ENCODE measurements at regions not wholly inside any gene's neighbourhood (a gene's known extent, or its start where the extent isn't known, plus 50 kb on each side); places are given as distances from the start of the nearest gene placed in this dataset.

DNA sequence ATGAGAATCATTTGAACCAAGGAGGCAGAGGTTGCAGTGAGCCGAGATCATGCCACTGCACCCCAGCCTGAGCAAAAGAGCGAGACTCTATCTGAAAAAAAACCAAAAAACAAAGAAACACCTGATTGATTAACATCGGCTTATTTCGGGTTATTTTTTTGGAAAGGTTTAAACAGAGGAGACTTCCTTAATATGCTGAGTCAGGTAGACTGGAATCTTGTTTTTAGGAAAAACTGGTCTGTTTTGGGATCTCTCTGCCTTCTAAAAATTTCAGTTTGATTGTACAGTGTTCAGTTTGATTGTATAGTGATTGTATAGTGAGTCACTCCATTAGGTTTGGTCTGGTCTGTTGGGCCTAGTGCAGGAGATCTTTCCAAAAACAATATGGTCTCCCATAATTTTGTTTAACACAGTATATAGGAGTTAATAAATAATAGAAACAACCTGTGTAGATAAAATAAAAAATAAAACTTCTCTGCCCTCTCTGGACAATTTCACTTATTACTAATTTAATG is 196.3 kb upstream of the CHRM3 start:
- no peak overlapping the region for H3K27ac ChIP-seq
- TF ChIP-seq, protein P1, sequence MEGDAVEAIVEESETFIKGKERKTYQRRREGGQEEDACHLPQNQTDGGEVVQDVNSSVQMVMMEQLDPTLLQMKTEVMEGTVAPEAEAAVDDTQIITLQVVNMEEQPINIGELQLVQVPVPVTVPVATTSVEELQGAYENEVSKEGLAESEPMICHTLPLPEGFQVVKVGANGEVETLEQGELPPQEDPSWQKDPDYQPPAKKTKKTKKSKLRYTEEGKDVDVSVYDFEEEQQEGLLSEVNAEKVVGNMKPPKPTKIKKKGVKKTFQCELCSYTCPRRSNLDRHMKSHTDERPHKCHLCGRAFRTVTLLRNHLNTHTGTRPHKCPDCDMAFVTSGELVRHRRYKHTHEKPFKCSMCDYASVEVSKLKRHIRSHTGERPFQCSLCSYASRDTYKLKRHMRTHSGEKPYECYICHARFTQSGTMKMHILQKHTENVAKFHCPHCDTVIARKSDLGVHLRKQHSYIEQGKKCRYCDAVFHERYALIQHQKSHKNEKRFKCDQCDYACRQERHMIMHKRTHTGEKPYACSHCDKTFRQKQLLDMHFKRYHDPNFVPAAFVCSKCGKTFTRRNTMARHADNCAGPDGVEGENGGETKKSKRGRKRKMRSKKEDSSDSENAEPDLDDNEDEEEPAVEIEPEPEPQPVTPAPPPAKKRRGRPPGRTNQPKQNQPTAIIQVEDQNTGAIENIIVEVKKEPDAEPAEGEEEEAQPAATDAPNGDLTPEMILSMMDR (IDR thresholded peaks at IDR 0.05) = no peak
- no peak for TF ChIP-seq ZFX (IDR thresholded peaks at IDR 0.05; ENCODE audit: borderline replicate concordance)

DNA sequence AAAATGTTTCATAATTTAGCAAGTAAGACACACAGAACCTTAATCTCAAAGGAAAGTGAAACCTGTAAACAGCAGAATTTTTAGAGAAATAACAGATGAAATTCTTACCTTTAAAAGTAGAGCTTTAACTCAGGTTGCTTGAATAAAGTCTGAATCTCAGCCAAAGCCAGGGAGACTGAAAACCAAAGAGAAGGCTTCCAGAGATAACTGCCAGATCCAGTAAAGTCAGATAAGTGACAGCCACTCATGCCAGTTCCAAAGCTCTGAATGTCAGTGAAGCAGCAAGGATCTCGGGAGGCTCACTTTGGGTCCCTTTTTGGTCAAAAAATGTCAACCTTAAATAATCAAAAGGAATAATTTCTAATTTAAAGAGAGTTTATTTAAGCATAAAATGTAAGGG is 199.9 kb upstream of the CHRM3 start:
- no peak for TF ChIP-seq ZFX (IDR thresholded peaks at IDR 0.05; ENCODE audit: borderline replicate concordance)
- TF ChIP-seq, protein P1 (IDR thresholded peaks at IDR 0.05) = no peak
- H3K27ac ChIP-seq = no peak overlapping the region

DNA sequence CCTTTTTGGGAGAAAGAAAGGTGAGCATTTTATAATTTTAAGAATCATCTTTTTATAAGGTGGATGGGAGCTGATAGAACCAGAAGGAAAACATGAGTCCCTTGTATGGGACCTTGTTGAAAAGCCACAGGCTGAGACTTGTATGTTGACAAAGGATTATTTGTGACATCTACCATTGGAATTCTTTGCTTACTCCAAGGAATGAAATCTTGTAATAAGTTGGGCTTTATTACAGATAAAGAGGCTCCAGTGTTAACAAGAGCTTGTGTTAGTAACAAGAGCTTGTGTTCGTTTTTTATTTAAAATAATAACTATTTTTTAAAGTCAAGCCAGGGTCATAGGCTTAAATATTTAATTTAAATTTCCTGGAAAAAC is 201.1 kb upstream of the CHRM3 start:
- TF ChIP-seq, protein P1 (IDR thresholded peaks at IDR 0.05) = no peak
- TF ChIP-seq ZFX (IDR thresholded peaks at IDR 0.05; ENCODE audit: borderline replicate concordance) = no peak
- no peak overlapping the region for H3K27ac ChIP-seq

DNA sequence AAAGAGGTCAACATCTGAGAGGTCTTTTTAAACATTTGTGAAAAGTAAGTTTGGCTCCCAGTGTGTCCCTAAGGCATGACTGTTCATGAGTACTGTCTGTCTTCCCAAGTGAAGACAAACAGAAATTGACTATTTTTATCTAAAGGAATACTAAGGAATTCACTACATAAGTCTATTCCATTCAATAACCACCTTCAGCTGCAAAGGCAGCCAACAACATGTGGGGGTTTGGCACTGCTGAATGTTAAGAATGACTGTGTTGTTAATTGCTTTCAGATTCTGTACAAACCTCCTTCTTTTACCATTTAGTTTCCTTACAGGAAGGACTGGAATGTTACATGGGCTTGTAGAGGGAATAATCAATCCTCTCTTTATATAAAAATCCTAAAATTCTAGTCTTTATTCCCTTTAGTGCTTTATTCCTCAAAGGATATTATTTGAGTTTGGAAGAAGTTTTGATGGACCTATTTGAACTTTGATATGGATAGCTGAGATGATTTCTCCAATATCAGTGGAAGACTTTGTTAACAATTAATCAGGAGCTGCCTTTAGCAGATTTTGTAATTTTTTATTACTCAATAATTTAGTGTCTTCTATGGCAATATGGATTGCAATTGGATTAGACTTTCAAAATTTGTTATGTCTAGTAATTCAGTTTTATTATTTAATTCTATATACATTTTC is 201.7 kb upstream of the CHRM3 start:
- H3K27ac ChIP-seq = no peak overlapping the region
- no peak for TF ChIP-seq ZFX (IDR thresholded peaks at IDR 0.05; ENCODE audit: borderline replicate concordance)
- TF ChIP-seq, protein P1 (IDR thresholded peaks at IDR 0.05) = no peak

DNA sequence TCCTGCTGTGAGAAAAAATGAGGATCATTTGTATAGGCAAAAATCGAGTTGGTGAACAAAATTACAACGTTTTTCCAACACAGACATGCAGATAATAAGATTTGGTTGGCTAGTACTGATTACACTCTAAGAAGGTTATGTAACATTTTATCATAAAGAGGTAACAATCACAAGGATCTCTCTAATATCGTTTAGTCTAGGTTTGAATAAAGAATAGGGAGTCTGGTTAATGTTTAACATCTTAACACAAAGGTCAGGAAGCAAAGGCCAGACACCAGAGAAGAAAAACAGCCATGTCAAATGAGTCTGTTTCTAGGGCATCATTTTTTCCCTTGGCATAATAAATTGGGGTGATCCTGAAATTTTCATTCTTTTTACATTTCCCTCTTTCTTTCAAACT is 207.4 kb upstream of the CHRM3 start:
- TF ChIP-seq, protein P1 (IDR thresholded peaks at IDR 0.05) = no peak
- TF ChIP-seq ZFX (IDR thresholded peaks at IDR 0.05; ENCODE audit: borderline replicate concordance) = no peak
- H3K27ac ChIP-seq = no peak overlapping the region

DNA sequence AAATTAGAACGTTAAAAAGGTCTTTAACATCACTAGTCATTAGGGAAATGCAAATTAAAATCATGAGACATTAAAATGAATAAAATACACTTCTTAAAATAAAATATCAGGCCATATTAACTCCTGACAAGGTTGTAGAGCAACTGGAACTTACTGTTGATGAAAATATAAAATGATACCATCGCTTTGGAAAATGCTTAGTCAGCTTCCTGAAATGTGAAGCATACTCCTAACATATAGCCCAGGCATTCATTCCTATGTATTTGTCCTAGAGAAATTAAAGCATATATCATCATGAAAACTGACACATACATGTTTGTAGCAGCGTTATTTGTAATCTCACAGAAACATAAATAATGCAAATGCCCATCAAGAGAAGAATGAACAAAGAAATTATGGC is 211.5 kb upstream of the CHRM3 start:
- TF ChIP-seq ZFX (IDR thresholded peaks at IDR 0.05; ENCODE audit: borderline replicate concordance) = no peak
- TF ChIP-seq, protein P1 (IDR thresholded peaks at IDR 0.05) = no peak
- no peak overlapping the region for H3K27ac ChIP-seq

DNA sequence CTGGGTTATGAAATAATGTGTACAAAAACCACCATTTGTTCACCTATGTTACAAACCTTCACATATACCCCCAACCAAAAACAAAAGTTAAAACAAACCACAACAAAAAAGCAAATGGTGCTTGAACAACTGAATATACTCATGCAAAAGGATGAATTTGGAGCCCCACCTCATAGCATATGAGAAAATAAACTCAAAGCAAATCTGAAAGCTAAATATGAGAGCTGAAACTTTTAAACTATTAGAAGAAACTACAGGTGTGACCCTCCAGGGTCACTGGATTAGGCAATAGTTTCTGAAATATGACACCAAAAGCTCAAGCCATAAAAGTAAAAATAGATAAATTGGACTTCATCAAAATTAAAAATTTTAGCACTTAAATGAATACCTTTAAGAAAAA is 215.5 kb upstream of the CHRM3 start:
- TF ChIP-seq, protein P1 (IDR thresholded peaks at IDR 0.05) = no peak
- TF ChIP-seq ZFX (IDR thresholded peaks at IDR 0.05; ENCODE audit: borderline replicate concordance) = no peak
- no peak overlapping the region for H3K27ac ChIP-seq

Measured in 22Rv1 (cell line).